ENCODE measurements at regions not wholly inside any gene's neighbourhood (a gene's known extent, or its start where the extent isn't known, plus 50 kb on each side); places are given as distances from the start of the nearest gene placed in this dataset.

- TF ChIP-seq POLR2A (IDR thresholded peaks at IDR 0.05) (no peak), CTCF (IDR thresholded peaks at IDR 0.05 in 4 of 5, conservative IDR thresholded peaks at IDR 0.05 in 1 of 5) (no peak)
- H3K4me1 ChIP-seq = no peaks in the 10 kb centered on the region
- H3K9me3 ChIP-seq = no peaks in the 10 kb centered on the region
- no peak overlapping the region for H3K27ac ChIP-seq
- no peak overlapping the region for H3K4me3 ChIP-seq
- DNase-seq = no peak
- no peaks in the 10 kb centered on the region for H3K36me3 ChIP-seq
- no peaks in the 10 kb centered on the region for H3K27me3 ChIP-seq
- ATAC-seq = no peak
- intact Hi-C loops (cut with DNase I; ENCODE audit: low total_unique reads) (no loop called here), in situ Hi-C loops (cut with MboI; ENCODE audit: low sequenced_read_pairs in 4 of 4) (no loop called here)
These were observed 596.5 kb downstream of the SPOCK3 start for GRCh38 chr4:166637816-166638215.

GRCh38 chr4:166655231-166655630 is 579.1 kb downstream of the SPOCK3 start:
- Histone ChIP-seq H3K4me3 (no peak overlapping the region), H3K4me1 (no peaks in the 10 kb centered on the region), H3K27me3 (no peaks in the 10 kb centered on the region), H3K36me3 (no peaks in the 10 kb centered on the region), H3K27ac (no peak overlapping the region), H3K9me3 (no peaks in the 10 kb centered on the region)
- in situ Hi-C loops (cut with MboI; ENCODE audit: low sequenced_read_pairs in 4 of 4) = no loop called here
- TF ChIP-seq POLR2A (IDR thresholded peaks at IDR 0.05) (no peak), CTCF (IDR thresholded peaks at IDR 0.05 in 4 of 5, conservative IDR thresholded peaks at IDR 0.05 in 1 of 5) (no peak)
- ATAC-seq (no peak), DNase-seq (no peak)
- intact Hi-C loops (cut with DNase I; ENCODE audit: low total_unique reads) = no loop called here

GRCh38 chr4:166655705-166656104 is 578.6 kb downstream of the SPOCK3 start:
- TF ChIP-seq POLR2A (IDR thresholded peaks at IDR 0.05) = no peak
- no peak for TF ChIP-seq CTCF (IDR thresholded peaks at IDR 0.05 in 4 of 5, conservative IDR thresholded peaks at IDR 0.05 in 1 of 5)
- H3K4me1 ChIP-seq = no peaks in the 10 kb centered on the region
- H3K27ac ChIP-seq = no peak overlapping the region
- H3K36me3 ChIP-seq = no peaks in the 10 kb centered on the region
- H3K4me3 ChIP-seq = no peak overlapping the region
- DNase-seq = no peak
- intact Hi-C loops (cut with DNase I; ENCODE audit: low total_unique reads) (no loop called here), in situ Hi-C loops (cut with MboI; ENCODE audit: low sequenced_read_pairs in 4 of 4) (no loop called here)
- no peaks in the 10 kb centered on the region for H3K9me3 ChIP-seq
- no peak for ATAC-seq
- no peaks in the 10 kb centered on the region for H3K27me3 ChIP-seq

- H3K4me1 ChIP-seq = no peaks in the 10 kb centered on the region
- H3K27ac ChIP-seq = no peak overlapping the region
- no peaks in the 10 kb centered on the region for H3K27me3 ChIP-seq
- H3K4me3 ChIP-seq = no peak overlapping the region
- intact Hi-C loops (cut with DNase I; ENCODE audit: low total_unique reads) = no loop called here
- H3K9me3 ChIP-seq = no peaks in the 10 kb centered on the region
- H3K36me3 ChIP-seq = no peaks in the 10 kb centered on the region
- TF ChIP-seq CTCF (IDR thresholded peaks at IDR 0.05 in 4 of 5, conservative IDR thresholded peaks at IDR 0.05 in 1 of 5) (no peak), POLR2A (IDR thresholded peaks at IDR 0.05) (no peak)
- in situ Hi-C loops (cut with MboI; ENCODE audit: low sequenced_read_pairs in 4 of 4) = no loop called here
- ATAC-seq = no peak
- no peak for DNase-seq
These were observed 577.0 kb downstream of the SPOCK3 start for GRCh38 chr4:166657261-166657660.

GRCh38 chr4:166658585-166658984 is 575.7 kb downstream of the SPOCK3 start:
- intact Hi-C loops (cut with DNase I; ENCODE audit: low total_unique reads) = no loop called here
- in situ Hi-C loops (cut with MboI; ENCODE audit: low sequenced_read_pairs in 4 of 4) = no loop called here

More at GRCh38 chr4:166658585-166658984, 575.7 kb downstream of the SPOCK3 start:
- ATAC-seq = no peak
- no peak for DNase-seq
- H3K4me3 ChIP-seq = no peak overlapping the region
- no peaks in the 10 kb centered on the region for H3K9me3 ChIP-seq
- H3K27me3 ChIP-seq = no peaks in the 10 kb centered on the region
- no peak for TF ChIP-seq POLR2A (IDR thresholded peaks at IDR 0.05)
- no peak for TF ChIP-seq CTCF (IDR thresholded peaks at IDR 0.05 in 4 of 5, conservative IDR thresholded peaks at IDR 0.05 in 1 of 5)
- no peaks in the 10 kb centered on the region for H3K4me1 ChIP-seq
- H3K36me3 ChIP-seq = no peaks in the 10 kb centered on the region
- H3K27ac ChIP-seq = no peak overlapping the region
